ENCODE measurements at regions not wholly inside any gene's neighbourhood (a gene's known extent, or its start where the extent isn't known, plus 50 kb on each side); places are given as distances from the start of the nearest gene placed in this dataset.

GRCh38 chr13:103275722-103276121 lies 209.5 kb upstream of the SLC10A2 start:
- DNase-seq (ENCODE audit: low spot score): no peak

GRCh38 chr13:103275081-103275480 lies 208.9 kb upstream of the SLC10A2 start:
- DNase-seq (ENCODE audit: low spot score): no peak

GRCh38 chr13:103273825-103274224 lies 207.6 kb upstream of the SLC10A2 start:
- DNase-seq (ENCODE audit: low spot score): no peak

- no peak for DNase-seq (ENCODE audit: low spot score)
Observed at GRCh38 chr13:103272770-103273169, 206.6 kb upstream of the SLC10A2 start.

DNA sequence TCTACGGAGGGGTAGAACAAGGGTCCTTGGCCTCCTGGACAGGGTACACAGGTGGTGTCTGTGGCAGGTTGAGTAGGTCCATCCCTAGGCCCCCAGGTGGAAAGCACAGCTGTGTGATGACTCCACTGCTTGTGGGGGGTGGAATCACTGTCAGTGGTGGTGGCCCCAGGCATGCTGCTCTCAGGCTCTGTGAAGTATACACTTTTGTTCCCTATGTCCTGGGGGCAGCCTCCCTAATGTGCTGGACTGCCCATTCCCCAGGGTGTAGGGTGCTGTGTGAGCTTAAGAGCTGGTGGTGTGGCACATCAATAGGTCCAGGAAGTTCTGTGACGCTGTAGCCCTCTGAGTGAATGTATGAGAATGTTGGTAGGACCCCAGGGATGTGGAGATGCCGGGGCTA lies 197.2 kb upstream of the SLC10A2 start:
- DNase-seq (ENCODE audit: low spot score): no peak

DNA sequence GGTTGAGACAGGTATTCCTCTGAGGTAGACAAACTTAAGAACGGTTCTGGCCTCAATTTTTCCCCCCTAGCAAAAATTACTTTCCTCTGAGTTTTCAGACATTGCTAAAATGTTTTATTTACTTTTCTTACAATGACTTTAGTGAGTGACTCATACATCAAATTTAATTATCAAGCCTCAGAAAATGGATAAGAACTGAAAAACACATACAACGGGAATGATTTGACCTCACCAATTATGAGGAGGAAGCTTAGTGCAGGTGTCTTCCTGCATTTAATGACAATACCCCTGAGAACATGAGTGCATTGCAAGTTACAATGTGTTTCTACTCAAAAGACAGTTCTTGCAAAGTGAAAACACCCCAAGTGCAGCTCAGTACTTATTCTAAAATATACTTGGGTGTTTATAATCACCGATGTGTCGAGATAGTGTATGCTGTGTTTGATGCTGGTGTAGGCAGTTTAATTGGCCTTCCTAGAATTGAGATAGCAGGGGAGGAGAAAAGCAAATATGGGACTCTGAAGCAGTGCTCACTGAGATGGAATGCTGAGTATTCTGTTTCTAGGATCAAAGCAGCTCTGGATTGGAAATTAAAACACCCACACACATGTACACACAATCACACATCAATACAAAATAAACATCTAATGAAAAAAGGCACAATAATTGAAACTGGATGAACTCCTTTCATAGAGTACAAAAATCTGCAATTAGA lies 189.5 kb upstream of the SLC10A2 start:
- no peak for DNase-seq (ENCODE audit: low spot score)

GRCh38 chr13:103250071-103250470 lies 183.9 kb upstream of the SLC10A2 start:
- no peak for DNase-seq (ENCODE audit: low spot score)

DNA sequence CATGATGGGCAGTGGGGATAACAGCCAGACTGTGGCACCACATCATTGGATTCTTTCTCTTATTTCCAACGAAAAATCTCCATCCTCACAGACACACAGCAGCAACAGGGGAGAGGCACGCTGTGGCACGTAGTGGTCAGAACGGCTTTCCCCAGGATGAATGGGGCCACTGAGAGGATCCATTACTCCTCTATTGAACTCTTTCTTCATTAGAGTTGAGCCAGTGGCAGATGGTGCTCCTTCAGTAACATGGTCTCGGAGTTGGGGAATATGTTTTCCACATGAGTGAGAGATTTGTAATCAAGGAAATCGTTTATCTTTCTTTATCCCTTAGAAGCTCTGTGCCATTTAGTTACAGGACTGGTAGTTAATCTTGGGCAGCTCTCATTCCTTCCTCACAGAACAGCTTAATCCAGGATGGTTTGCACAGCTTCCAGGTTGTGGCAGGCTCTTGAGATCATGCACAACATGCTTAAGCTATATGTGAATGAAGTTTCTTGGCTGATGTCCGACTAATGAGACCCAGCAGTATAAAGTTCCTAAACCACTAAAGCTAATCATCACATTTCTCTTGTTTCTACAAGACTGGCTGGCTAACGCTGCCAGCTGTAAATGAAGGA lies 180.5 kb upstream of the SLC10A2 start:
- no peak for DNase-seq (ENCODE audit: low spot score)

DNA sequence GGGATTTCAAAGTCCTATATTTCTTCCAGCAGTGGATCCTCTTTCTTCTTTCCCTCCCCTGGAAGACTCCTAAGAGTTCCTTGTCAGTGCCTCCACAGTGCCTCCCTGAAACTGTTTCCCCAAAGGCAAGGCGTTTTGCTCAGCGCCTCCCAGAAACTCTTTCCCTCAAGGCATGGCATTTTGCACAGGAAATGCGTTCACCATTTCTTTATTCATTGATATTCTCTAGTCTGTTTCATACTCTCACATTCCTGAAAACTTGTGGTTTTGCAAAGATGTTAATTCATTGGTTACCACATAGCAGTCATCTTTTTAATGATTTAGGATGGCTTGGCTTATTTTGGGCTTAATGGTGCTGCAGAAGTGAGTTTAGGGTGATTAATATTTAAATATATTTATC lies 177.3 kb upstream of the SLC10A2 start:
- no peak for DNase-seq (ENCODE audit: low spot score)

DNA sequence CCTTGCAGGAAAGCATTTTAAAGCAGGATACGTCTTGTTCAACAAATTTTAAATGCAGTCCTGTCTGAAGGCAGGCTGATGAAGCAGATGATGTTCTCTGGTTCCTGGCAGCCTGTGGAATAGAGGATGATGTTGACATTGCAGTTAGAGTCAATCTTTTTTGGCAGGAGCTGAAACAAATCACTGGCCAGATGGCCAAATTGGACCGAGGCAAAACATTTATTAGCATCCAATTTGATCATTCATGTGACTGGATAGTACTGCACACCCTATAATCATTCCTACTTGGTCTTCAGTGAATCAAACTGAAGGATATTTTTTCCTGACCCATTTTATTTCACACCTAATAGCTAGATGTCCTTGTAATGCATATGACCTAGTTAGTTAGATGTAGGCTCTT lies 172.2 kb upstream of the SLC10A2 start:
- no peak for DNase-seq (ENCODE audit: low spot score)

GRCh38 chr13:103236213-103236612 lies 170.0 kb upstream of the SLC10A2 start:
- no peak for DNase-seq (ENCODE audit: low spot score)

- no peak for DNase-seq (ENCODE audit: low spot score)
Observed at GRCh38 chr13:103229674-103230073, 163.5 kb upstream of the SLC10A2 start.

GRCh38 chr13:103224804-103225203 lies 158.6 kb upstream of the SLC10A2 start:
- DNase-seq (ENCODE audit: low spot score): no peak

GRCh38 chr13:103222683-103223082 lies 156.5 kb upstream of the SLC10A2 start:
- no peak for DNase-seq (ENCODE audit: low spot score)

DNA sequence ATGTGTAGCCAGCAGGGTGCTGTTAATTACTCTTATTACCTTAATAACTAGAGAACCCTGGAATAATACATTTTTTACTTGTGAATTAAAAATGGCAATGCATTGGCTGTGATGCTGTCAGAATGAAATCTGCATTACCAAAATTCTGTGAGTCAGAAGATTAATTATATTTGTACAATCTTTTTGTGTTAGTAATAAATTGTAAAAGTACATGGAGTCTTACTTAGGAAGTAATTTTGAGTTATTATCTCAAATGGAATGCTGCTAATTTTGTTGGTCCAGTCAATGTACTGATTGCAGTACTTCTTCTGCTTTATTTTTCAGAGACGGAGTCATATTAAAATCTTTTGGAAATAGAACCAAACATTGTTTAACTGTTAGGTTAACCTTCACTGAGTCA lies 152.0 kb upstream of the SLC10A2 start:
- no peak for DNase-seq (ENCODE audit: low spot score)

DNA sequence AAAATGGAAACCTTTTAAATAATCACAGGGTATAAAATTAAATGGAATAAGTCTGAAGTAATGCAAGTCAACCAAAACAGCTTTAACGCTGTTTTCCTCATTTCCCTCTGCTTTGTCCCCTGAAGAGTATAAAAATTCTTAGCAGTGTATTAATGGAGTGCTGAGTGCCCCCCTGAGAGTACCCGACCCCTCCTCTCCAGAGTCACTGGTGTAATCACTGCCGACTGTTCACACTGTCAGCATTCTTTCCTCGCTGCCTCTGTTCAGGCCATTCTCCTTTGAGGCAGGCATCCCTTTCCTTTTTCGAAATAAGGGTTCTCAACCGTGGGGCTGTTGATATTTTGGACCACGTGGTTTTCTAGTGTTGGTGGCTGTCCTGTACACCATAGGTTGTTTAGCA lies 146.9 kb upstream of the SLC10A2 start:
- DNase-seq (ENCODE audit: low spot score): no peak

DNA sequence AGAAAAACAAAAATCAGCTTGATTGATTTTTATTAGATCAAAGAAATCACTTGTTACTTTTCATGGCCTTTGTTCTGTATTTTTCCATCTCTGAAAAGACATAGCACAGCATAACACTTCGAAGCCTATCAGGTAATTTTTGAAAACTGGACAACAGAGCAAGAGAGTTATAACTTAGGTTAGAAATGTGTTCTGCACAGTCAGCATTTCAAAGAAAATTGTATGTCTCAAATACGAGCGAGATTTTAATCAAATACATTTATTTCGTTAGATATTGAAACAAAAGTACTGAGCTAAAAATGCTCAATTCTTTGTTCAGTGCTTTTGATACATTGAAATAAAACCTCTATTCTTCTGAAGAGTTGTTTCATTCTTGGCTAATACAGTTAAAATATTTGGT lies 144.1 kb upstream of the SLC10A2 start:
- no peak for DNase-seq (ENCODE audit: low spot score)

DNA sequence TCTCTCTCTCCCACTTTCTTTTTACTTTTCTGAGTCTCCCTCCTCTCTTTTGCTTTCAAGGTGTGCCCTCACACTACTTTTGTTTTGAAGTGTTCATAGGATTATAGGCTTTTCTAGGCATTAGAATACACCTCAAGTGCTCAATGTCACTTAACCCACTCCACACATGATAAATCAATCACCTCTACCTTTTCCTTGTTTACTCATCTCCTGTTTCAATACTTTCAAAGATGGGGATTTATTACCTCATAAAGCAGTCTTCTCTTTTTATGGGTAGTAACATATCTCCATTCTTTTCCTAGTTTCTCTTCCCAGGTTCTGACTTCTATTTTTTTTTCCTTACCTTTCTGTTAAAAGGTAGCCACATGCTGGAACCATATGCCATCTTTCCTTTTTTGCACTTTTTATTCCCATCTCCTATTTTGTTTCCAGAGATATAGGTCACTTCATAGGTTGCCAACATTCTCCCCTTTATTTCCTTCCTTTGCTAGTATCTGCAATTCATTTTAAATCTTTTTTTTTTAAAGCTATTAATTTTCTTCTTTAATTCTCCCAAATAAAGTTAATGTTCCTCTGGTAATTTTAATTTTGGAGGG lies 137.6 kb upstream of the SLC10A2 start:
- no peak for DNase-seq (ENCODE audit: low spot score)

- DNase-seq (ENCODE audit: low spot score): no peak
Observed at GRCh38 chr13:103200118-103200885, 134.1 kb upstream of the SLC10A2 start.

GRCh38 chr13:103199380-103200088 lies 133.3 kb upstream of the SLC10A2 start:
- DNase-seq (ENCODE audit: low spot score): no peak

- DNase-seq (ENCODE audit: low spot score): no peak
Observed at GRCh38 chr13:103196356-103196755, 130.1 kb upstream of the SLC10A2 start.

DNA sequence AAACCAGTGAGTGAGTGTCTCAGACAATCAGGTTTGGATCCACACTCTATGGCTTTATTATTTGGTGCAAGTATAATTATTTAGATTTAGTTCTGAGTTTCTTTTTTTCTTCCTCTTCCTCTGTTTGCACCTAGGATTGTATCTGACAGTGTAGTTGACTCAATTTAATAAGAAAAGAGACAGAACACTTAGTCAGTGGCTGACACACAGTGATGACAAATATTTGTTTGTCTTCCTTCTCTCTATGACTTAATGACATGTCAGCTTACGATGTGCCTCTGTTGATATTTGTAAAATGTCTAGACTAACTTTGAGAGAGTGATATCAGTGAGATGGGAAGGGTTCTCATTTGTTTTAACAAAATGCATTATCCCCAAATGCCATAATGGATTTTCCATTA lies 129.5 kb upstream of the SLC10A2 start:
- DNase-seq (ENCODE audit: low spot score): no peak
